Uterus (tissue), 2 donors: ENCODE measurements at regions not wholly inside any gene's neighbourhood (a gene's known extent, or its start where the extent isn't known, plus 50 kb on each side); places are given as distances from the start of the nearest gene placed in this dataset.

Source experiments
- CTCF ChIP-seq, 4 experiments: fragments of 200-600 bp in 2 of 4; fragments of 450-650 bp in 2 of 4; sonication (generic) in 2 of 4; IDR thresholded peaks; one replicate each; pipeline ENCODE4 v1.5.1; 2016 to 2019; ENCODE audit warnings: antibody characterized with exemption in 4 of 4, mild to moderate bottlenecking in 2 of 4, moderate library complexity in 1 of 4
- POLR2A ChIP-seq, 2 donors: fragments of 450-650 bp; IDR thresholded peaks; one replicate each; pipeline ENCODE4 v1.6.1; 2016; ENCODE audit warnings: antibody characterized with exemption in 2 of 2, mild to moderate bottlenecking in 1 of 2, moderate library complexity in 1 of 2

GRCh38 chr9:11063263-11063662 lies 450.5 kb upstream of the PTPRD start:
- TF ChIP-seq CTCF (IDR thresholded peaks at IDR 0.05) = no peak
- no peak for TF ChIP-seq POLR2A (IDR thresholded peaks at IDR 0.05)
